ENCODE measurements at regions not wholly inside any gene's neighbourhood (a gene's known extent, or its start where the extent isn't known, plus 50 kb on each side); places are given as distances from the start of the nearest gene placed in this dataset.
A peak's percentile ranks its signal among the peaks of the same experiment; 100 is the strongest.

DNA sequence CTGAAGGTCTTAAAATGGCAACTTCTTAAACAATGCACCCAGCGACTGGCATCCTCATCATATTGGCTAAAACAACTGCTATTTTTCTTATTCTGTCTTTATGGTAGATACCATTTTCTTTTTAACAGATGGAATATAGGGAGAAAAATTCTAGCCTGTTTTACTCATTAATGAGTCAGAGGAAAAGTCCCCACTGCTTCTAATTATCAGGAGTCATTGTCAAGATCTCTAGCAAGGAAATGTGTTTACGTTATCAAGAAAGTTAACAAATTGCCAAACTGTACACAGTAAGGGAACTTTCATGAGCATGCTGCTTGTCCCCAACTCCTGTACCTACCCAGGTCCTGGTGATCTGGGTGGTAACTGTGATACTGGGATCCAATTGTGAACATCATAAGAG is 117.7 kb upstream of the KIAA1217 start:
- Histone ChIP-seq H3K4me1 (ENCODE audit: control insufficient read depth, insufficient read depth, low read length) (no peaks in the 10 kb centered on the region), H3K9me3 (ENCODE audit: control insufficient read depth, low read depth, low read length) (no peaks in the 10 kb centered on the region), H3K27me3 (ENCODE audit: control insufficient read depth, insufficient read depth, low read length) (no peaks in the 10 kb centered on the region), H3K27ac (ENCODE audit: low read length) (no peak overlapping the region), H3K36me3 (ENCODE audit: control insufficient read depth, insufficient read depth, low read length) (no peaks in the 10 kb centered on the region), H3K4me3 (ENCODE audit: low read length) (no peak overlapping the region)
- 80% methylated on average over 1 of the region's 2 CpGs for WGBS (ENCODE audit: insufficient coverage, low lambda C conversion rate)
- DNase-seq: no peak

DNA sequence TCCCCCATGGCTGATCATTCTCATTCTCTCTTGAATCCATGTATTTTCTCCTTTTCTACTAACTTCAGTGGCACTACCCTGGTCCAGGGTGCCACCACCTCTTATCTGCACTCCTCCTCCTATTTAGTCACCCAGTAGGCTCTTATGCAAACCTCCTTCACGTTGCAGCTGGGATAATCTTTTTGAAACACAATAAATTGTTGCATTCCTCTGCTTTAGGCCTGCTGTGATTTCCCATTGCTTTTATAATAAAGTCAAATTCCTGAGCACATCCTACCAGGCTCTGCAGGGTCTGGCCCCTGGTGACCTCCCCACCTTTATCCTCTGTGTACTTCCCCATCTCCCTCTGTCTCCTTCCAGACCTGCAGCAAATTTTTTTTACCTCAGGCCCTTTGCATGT is 112.7 kb upstream of the KIAA1217 start:
- H3K36me3 ChIP-seq (ENCODE audit: control insufficient read depth, insufficient read depth, low read length): no peaks in the 10 kb centered on the region
- no peaks in the 10 kb centered on the region for H3K27me3 ChIP-seq (ENCODE audit: control insufficient read depth, insufficient read depth, low read length)
- H3K9me3 ChIP-seq (ENCODE audit: control insufficient read depth, low read depth, low read length): no peaks in the 10 kb centered on the region
- H3K27ac ChIP-seq (ENCODE audit: low read length): no peak overlapping the region
- WGBS (ENCODE audit: insufficient coverage, low lambda C conversion rate): no CpG with 5 or more reads among the region's 1 CpG
- no peak for DNase-seq
- H3K4me1 ChIP-seq (ENCODE audit: control insufficient read depth, insufficient read depth, low read length): no peaks in the 10 kb centered on the region
- H3K4me3 ChIP-seq (ENCODE audit: low read length): no peak overlapping the region

- Histone ChIP-seq H3K4me1 (ENCODE audit: control insufficient read depth, insufficient read depth, low read length) (no peaks in the 10 kb centered on the region), H3K27ac (ENCODE audit: low read length) (no peak overlapping the region), H3K36me3 (ENCODE audit: control insufficient read depth, insufficient read depth, low read length) (no peaks in the 10 kb centered on the region), H3K27me3 (ENCODE audit: control insufficient read depth, insufficient read depth, low read length) (no peaks in the 10 kb centered on the region), H3K9me3 (ENCODE audit: control insufficient read depth, low read depth, low read length) (no peaks in the 10 kb centered on the region), H3K4me3 (ENCODE audit: low read length) (no peak overlapping the region)
- peak in 1 of 2 donors; percentile 33 for DNase-seq
- no CpG with 5 or more reads among the region's 7 CpGs for WGBS (ENCODE audit: insufficient coverage, low lambda C conversion rate)
Measured at GRCh38 chr10:24097751-24098207, 111.2 kb upstream of the KIAA1217 start.

DNA sequence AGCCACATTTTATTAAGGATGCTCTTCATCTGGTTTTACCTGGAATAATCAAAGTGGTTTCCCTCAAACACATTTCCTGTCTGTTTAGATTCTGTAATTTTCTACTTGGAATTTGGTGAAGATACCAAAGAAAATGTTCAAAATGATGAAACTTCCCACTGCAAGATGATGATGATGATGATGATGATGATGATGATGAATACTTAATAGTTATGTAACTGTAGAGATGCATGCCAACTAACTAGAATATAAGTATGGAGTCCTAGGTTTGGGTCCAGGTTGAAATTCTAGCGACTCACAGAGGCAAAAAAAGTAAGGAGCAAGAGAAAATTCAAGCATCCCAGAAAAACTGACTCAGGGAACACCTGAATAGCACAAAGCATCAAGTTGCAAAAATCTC is 104.0 kb upstream of the KIAA1217 start:
- DNase-seq: no peak
- Histone ChIP-seq H3K27ac (ENCODE audit: low read length) (no peak overlapping the region), H3K36me3 (ENCODE audit: control insufficient read depth, insufficient read depth, low read length) (no peaks in the 10 kb centered on the region), H3K4me1 (ENCODE audit: control insufficient read depth, insufficient read depth, low read length) (no peaks in the 10 kb centered on the region), H3K27me3 (ENCODE audit: control insufficient read depth, insufficient read depth, low read length) (no peaks in the 10 kb centered on the region), H3K4me3 (ENCODE audit: low read length) (no peak overlapping the region), H3K9me3 (ENCODE audit: control insufficient read depth, low read depth, low read length) (no peaks in the 10 kb centered on the region)
- 73% methylated on average over 1 of the region's 1 CpG for WGBS (ENCODE audit: insufficient coverage, low lambda C conversion rate)

DNA sequence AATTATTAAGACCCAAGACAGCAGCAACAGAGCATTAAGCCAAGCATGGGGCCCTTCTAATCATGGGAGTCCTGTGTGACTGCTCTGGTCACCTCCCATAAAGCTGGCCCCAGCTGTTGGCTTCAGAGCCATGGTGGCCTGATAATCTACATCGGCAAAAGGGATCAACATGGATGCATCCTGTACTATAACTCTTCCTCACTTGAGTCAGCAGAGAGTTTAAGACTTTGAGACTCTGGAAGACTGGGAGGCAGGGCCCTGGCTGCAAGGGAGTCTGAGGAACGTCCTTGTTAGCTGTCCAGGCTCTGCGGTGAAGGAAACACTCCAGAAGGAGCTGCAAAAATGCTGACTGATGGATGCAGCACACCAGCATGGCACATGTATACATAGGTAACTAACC is 95.0 kb upstream of the KIAA1217 start:
- no peak overlapping the region for H3K27ac ChIP-seq (ENCODE audit: low read length)
- no peak overlapping the region for H3K4me3 ChIP-seq (ENCODE audit: low read length)
- WGBS (ENCODE audit: insufficient coverage, low lambda C conversion rate): 83% methylated on average over 1 of the region's 3 CpGs
- H3K27me3 ChIP-seq (ENCODE audit: control insufficient read depth, insufficient read depth, low read length): no peaks in the 10 kb centered on the region
- H3K4me1 ChIP-seq (ENCODE audit: control insufficient read depth, insufficient read depth, low read length): no peaks in the 10 kb centered on the region
- no peak for DNase-seq
- H3K36me3 ChIP-seq (ENCODE audit: control insufficient read depth, insufficient read depth, low read length): no peaks in the 10 kb centered on the region
- no peaks in the 10 kb centered on the region for H3K9me3 ChIP-seq (ENCODE audit: control insufficient read depth, low read depth, low read length)

GRCh38 chr10:24114556-24114955 is 94.4 kb upstream of the KIAA1217 start:
- no peak for DNase-seq
- no peaks in the 10 kb centered on the region for H3K36me3 ChIP-seq (ENCODE audit: control insufficient read depth, insufficient read depth, low read length)
- no CpG with 5 or more reads among the region's 3 CpGs for WGBS (ENCODE audit: insufficient coverage, low lambda C conversion rate)
- H3K27me3 ChIP-seq (ENCODE audit: control insufficient read depth, insufficient read depth, low read length): no peaks in the 10 kb centered on the region
- no peak overlapping the region for H3K4me3 ChIP-seq (ENCODE audit: low read length)
- no peaks in the 10 kb centered on the region for H3K4me1 ChIP-seq (ENCODE audit: control insufficient read depth, insufficient read depth, low read length)
- no peaks in the 10 kb centered on the region for H3K9me3 ChIP-seq (ENCODE audit: control insufficient read depth, low read depth, low read length)
- H3K27ac ChIP-seq (ENCODE audit: low read length): no peak overlapping the region

- H3K9me3 ChIP-seq (ENCODE audit: control insufficient read depth, low read depth, low read length): no peaks in the 10 kb centered on the region
- no peaks in the 10 kb centered on the region for H3K27me3 ChIP-seq (ENCODE audit: control insufficient read depth, insufficient read depth, low read length)
- DNase-seq: no peak
- no peaks in the 10 kb centered on the region for H3K36me3 ChIP-seq (ENCODE audit: control insufficient read depth, insufficient read depth, low read length)
- no peak overlapping the region for H3K4me3 ChIP-seq (ENCODE audit: low read length)
- no peaks in the 10 kb centered on the region for H3K4me1 ChIP-seq (ENCODE audit: control insufficient read depth, insufficient read depth, low read length)
- WGBS (ENCODE audit: insufficient coverage, low lambda C conversion rate): no CpG with 5 or more reads among the region's 1 CpG
- H3K27ac ChIP-seq (ENCODE audit: low read length): no peak overlapping the region
Measured at GRCh38 chr10:24115403-24115802, 93.5 kb upstream of the KIAA1217 start.

GRCh38 chr10:24118246-24118645 is 90.7 kb upstream of the KIAA1217 start:
- 38% methylated on average over 4 of the region's 12 CpGs for WGBS (ENCODE audit: insufficient coverage, low lambda C conversion rate)
- H3K36me3 ChIP-seq (ENCODE audit: control insufficient read depth, insufficient read depth, low read length): no peaks in the 10 kb centered on the region
- H3K4me3 ChIP-seq (ENCODE audit: low read length): no peak overlapping the region
- H3K9me3 ChIP-seq (ENCODE audit: control insufficient read depth, low read depth, low read length): no peaks in the 10 kb centered on the region
- no peaks in the 10 kb centered on the region for H3K27me3 ChIP-seq (ENCODE audit: control insufficient read depth, insufficient read depth, low read length)
- DNase-seq: no peak
- no peaks in the 10 kb centered on the region for H3K4me1 ChIP-seq (ENCODE audit: control insufficient read depth, insufficient read depth, low read length)
- no peak overlapping the region for H3K27ac ChIP-seq (ENCODE audit: low read length)

GRCh38 chr10:24119896-24120295 is 89.0 kb upstream of the KIAA1217 start:
- no peaks in the 10 kb centered on the region for H3K36me3 ChIP-seq (ENCODE audit: control insufficient read depth, insufficient read depth, low read length)
- no peaks in the 10 kb centered on the region for H3K9me3 ChIP-seq (ENCODE audit: control insufficient read depth, low read depth, low read length)
- H3K27ac ChIP-seq (ENCODE audit: low read length): no peak overlapping the region
- no peak for DNase-seq
- H3K27me3 ChIP-seq (ENCODE audit: control insufficient read depth, insufficient read depth, low read length): no peaks in the 10 kb centered on the region
- WGBS (ENCODE audit: insufficient coverage, low lambda C conversion rate): no CpG with 5 or more reads among the region's 5 CpGs
- no peak overlapping the region for H3K4me3 ChIP-seq (ENCODE audit: low read length)
- no peaks in the 10 kb centered on the region for H3K4me1 ChIP-seq (ENCODE audit: control insufficient read depth, insufficient read depth, low read length)

- no peak for DNase-seq
- Histone ChIP-seq H3K27ac (ENCODE audit: low read length) (no peak overlapping the region), H3K9me3 (ENCODE audit: control insufficient read depth, low read depth, low read length) (no peaks in the 10 kb centered on the region), H3K27me3 (ENCODE audit: control insufficient read depth, insufficient read depth, low read length) (no peaks in the 10 kb centered on the region), H3K4me3 (ENCODE audit: low read length) (no peak overlapping the region), H3K36me3 (ENCODE audit: control insufficient read depth, insufficient read depth, low read length) (no peaks in the 10 kb centered on the region), H3K4me1 (ENCODE audit: control insufficient read depth, insufficient read depth, low read length) (no peaks in the 10 kb centered on the region)
- WGBS (ENCODE audit: insufficient coverage, low lambda C conversion rate): no CpG with 5 or more reads among the region's 1 CpG
Measured at GRCh38 chr10:24120646-24121045, 88.3 kb upstream of the KIAA1217 start.

DNA sequence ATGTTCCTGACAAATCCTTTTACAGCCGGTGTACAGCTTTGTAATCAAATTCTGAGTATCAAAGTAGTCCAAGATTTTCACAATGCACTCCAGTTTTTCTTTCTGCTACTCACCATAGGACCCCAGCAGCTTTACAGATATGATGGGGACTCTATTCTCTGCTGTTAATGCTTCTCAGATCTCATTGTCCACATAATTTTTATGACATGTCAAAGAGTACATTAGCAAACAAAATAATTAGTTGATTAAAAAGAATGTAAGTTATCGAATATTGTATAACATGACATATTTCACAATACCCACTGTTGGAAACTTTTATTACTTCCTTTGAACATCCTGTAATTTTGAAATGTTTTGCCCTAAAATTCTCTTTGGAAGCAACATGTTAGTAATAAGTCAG is 81.4 kb upstream of the KIAA1217 start:
- H3K9me3 ChIP-seq (ENCODE audit: control insufficient read depth, low read depth, low read length): no peaks in the 10 kb centered on the region
- H3K27me3 ChIP-seq (ENCODE audit: control insufficient read depth, insufficient read depth, low read length): no peaks in the 10 kb centered on the region
- no peak for DNase-seq
- H3K4me3 ChIP-seq (ENCODE audit: low read length): no peak overlapping the region
- WGBS (ENCODE audit: insufficient coverage, low lambda C conversion rate): 80% methylated on average over 1 of the region's 2 CpGs
- H3K4me1 ChIP-seq (ENCODE audit: control insufficient read depth, insufficient read depth, low read length): no peaks in the 10 kb centered on the region
- H3K27ac ChIP-seq (ENCODE audit: low read length): no peak overlapping the region
- no peaks in the 10 kb centered on the region for H3K36me3 ChIP-seq (ENCODE audit: control insufficient read depth, insufficient read depth, low read length)
